IPS-15b (cell line): ENCODE measurements at regions not wholly inside any gene's neighbourhood (a gene's known extent, or its start where the extent isn't known, plus 50 kb on each side); places are given as distances from the start of the nearest gene placed in this dataset.

Experiments
- H3K27me3 ChIP-seq: one replicate; pipeline ENCODE4 v1.6.1; 2013; ENCODE audit warnings: low read length; ENCODE audit not compliant: control insufficient read depth, insufficient read depth
- H3K36me3 ChIP-seq: one replicate; pipeline ENCODE4 v1.6.1; 2013; ENCODE audit warnings: low read length; ENCODE audit not compliant: control insufficient read depth, insufficient read depth
- H3K4me1 ChIP-seq: one replicate; pipeline ENCODE4 v1.6.1; 2013; ENCODE audit warnings: mild to moderate bottlenecking, low read length; ENCODE audit not compliant: control insufficient read depth, insufficient read depth
- H3K4me3 ChIP-seq: one replicate; pipeline ENCODE4 v1.5.1; 2013; ENCODE audit warnings: low read depth, low read length
- H3K9ac ChIP-seq: one replicate; pipeline ENCODE4 v1.6.1; 2013; ENCODE audit warnings: low read depth, mild to moderate bottlenecking, low read length
- H3K9me3 ChIP-seq: one replicate; pipeline ENCODE4 v1.6.1; 2013; ENCODE audit warnings: mild to moderate bottlenecking, low read length; ENCODE audit not compliant: control insufficient read depth, insufficient read depth

- no peaks in the 10 kb centered on the region for H3K4me1 ChIP-seq
- no peaks in the 10 kb centered on the region for H3K9me3 ChIP-seq
- H3K27me3 ChIP-seq: no peaks in the 10 kb centered on the region
- no peaks in the 10 kb centered on the region for H3K36me3 ChIP-seq
- H3K4me3 ChIP-seq: no peak overlapping the region
- no peak overlapping the region for H3K9ac ChIP-seq
These were observed 160.2 kb downstream of the MACROH2A1 start for GRCh38 chr5:135238622-135239452.

DNA sequence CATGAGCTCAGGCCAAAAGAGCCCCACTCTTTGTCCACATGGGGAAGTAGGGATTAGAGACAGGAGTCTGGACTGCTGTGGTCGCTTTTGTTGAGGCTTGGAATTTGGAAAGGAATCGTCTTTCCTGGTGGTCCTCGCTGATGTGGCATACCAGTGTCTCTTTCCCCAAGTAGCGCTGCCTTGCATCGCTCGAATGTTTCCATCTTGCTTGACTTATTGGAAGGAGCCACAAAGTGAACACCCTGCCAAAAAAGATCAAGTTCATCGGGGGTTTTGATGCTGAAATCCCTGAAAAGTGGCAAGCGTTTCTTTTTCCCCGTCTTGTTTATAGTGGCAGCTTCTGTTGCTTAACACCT, 161.3 kb downstream of the MACROH2A1 start:
- Histone ChIP-seq H3K36me3 (no peaks in the 10 kb centered on the region), H3K9ac (no peak overlapping the region), H3K4me1 (no peaks in the 10 kb centered on the region), H3K9me3 (no peaks in the 10 kb centered on the region), H3K27me3 (no peaks in the 10 kb centered on the region), H3K4me3 (no peak overlapping the region)

DNA sequence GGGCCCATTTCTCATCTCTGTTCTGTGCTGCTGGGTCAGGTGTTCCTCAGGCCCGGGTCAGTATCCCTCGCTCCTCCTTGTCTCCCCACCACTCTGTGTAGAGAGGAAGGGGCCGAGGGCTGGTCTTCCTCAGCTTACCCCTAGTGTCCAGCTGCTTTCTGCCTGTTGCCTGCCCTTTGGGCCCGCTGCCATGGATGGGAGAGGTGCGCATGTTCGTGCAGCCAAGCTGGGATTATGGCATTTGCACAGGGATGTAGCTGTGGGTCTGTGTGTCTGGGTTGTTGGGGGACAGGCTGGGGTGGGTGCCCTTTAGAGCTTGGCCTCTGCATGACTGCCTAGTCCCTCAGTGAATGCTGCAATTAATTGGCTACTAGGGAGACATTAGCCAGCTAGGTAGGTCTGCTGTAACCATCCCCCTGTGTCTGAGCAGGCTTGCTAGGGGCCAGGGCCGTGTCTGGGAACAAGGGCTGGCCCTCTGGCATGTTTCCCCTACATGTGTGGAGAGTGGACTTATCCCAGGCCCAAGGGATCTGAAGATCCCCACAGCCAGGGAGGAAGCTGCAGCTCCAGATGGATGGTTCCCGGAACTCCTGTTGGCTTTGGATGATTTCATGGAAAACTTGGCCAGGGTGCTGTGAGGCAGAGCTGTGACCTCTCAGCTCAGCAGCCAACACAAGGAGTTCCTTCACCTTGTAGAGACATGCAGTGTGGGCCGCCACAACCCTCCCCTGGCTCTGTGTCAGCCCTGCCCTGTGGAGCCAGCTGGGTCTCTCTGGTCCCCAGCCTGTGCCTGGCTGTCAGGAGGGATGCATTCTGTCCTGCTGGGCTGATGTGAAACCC, 161.9 kb downstream of the MACROH2A1 start:
- Histone ChIP-seq H3K9ac (no peak overlapping the region), H3K9me3 (no peaks in the 10 kb centered on the region), H3K4me1 (no peaks in the 10 kb centered on the region), H3K4me3 (no peak overlapping the region), H3K27me3 (no peaks in the 10 kb centered on the region), H3K36me3 (no peaks in the 10 kb centered on the region)

GRCh38 chr5:135236228-135236907, 162.7 kb downstream of the MACROH2A1 start:
- Histone ChIP-seq H3K4me3 (no peak overlapping the region), H3K9me3 (no peaks in the 10 kb centered on the region), H3K36me3 (no peaks in the 10 kb centered on the region), H3K9ac (no peak overlapping the region), H3K4me1 (no peaks in the 10 kb centered on the region), H3K27me3 (no peaks in the 10 kb centered on the region)

GRCh38 chr5:135235551-135236227, 163.3 kb downstream of the MACROH2A1 start:
- H3K9ac ChIP-seq: no peak overlapping the region
- H3K4me3 ChIP-seq: no peak overlapping the region
- H3K9me3 ChIP-seq: no peaks in the 10 kb centered on the region
- H3K36me3 ChIP-seq: no peaks in the 10 kb centered on the region
- no peaks in the 10 kb centered on the region for H3K27me3 ChIP-seq
- no peaks in the 10 kb centered on the region for H3K4me1 ChIP-seq

DNA sequence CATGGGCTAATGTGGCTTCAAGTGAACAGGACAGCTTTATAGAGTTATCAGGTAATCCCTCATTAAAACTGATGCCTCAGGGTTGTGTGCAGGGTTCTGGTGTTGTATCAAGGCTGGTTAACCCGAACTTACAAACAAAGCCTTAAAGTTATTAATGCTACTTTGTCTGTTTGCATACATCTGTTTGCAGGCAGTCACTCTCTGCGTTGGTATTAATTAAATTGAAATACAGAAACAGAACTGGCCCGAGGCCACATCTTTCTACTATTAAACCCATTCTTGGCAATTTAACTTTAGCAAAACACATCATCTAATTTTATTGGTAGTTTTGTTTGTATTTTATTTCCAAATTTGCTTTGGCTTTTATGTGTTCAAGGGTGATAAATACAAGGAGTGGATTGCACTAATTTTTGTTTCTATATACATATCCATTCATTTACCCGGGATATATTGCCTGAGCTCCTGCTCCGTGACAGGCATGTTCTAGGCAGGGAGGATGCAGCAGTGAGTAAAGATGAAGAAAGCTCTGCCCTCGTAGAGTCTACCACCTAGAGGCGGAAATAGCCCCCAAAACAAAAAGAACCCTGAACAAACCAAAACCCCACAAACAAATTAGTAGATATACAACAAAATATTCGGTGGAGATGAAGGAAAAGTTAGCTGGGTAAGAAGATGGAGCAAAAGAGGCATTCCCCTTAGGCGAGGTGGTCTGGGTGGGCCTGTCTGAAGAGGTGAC, 164.2 kb downstream of the MACROH2A1 start:
- Histone ChIP-seq H3K27me3 (no peaks in the 10 kb centered on the region), H3K36me3 (no peaks in the 10 kb centered on the region), H3K9ac (no peak overlapping the region), H3K4me1 (no peaks in the 10 kb centered on the region), H3K4me3 (no peak overlapping the region), H3K9me3 (no peaks in the 10 kb centered on the region)

- no peaks in the 10 kb centered on the region for H3K27me3 ChIP-seq
- H3K9ac ChIP-seq: no peak overlapping the region
- no peaks in the 10 kb centered on the region for H3K4me1 ChIP-seq
- no peak overlapping the region for H3K4me3 ChIP-seq
- H3K9me3 ChIP-seq: no peaks in the 10 kb centered on the region
- H3K36me3 ChIP-seq: no peaks in the 10 kb centered on the region
These were observed 164.8 kb downstream of the MACROH2A1 start for GRCh38 chr5:135234242-135234641.

GRCh38 chr5:135233477-135233876, 165.6 kb downstream of the MACROH2A1 start:
- Histone ChIP-seq H3K9me3 (no peaks in the 10 kb centered on the region), H3K27me3 (no peaks in the 10 kb centered on the region), H3K4me1 (no peaks in the 10 kb centered on the region), H3K36me3 (no peaks in the 10 kb centered on the region), H3K9ac (no peak overlapping the region), H3K4me3 (no peak overlapping the region)

DNA sequence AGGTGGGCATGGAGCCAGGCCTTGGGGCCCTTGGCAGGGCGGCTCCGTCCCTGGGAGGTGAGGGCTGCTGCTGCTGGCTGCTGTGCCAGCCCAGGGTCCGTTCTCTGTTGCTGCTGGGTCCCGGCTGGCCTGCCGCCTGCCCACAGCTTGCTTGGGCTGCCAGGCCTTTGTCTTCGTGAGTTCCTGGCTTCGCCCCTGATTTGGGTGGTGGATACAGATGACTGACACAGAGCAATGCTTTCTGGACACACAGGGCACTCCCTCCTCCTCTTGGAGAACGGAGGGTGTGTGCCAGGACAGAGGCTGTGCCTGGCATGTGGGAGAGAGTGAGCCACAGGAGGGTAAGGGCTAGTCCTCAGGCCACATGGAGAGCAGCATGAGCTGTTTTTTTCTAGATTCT, 166.1 kb downstream of the MACROH2A1 start:
- Histone ChIP-seq H3K9me3 (no peaks in the 10 kb centered on the region), H3K9ac (no peak overlapping the region), H3K4me1 (no peaks in the 10 kb centered on the region)

DNA sequence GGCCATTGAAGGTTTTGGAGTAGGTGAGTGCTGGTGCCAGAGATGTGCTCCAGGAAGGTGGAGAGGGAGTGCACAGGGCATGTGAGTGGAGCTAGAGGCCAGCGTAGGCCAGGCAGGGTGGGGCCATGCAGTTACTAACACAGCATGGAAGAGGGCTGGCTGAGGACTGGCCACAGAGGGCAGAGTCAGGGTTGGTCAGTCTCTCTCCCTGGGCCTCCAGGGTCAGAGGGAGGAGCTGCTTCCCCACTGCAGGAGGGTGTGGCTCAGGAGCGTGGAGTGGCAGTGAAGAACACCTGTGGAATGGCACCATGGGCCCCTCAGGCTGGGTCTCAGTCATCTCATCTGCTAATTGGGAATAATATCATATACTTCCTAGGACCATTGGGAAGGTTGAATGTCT, 167.7 kb downstream of the MACROH2A1 start:
- Histone ChIP-seq H3K36me3 (no peaks in the 10 kb centered on the region), H3K4me1 (no peaks in the 10 kb centered on the region), H3K4me3 (no peak overlapping the region), H3K9ac (no peak overlapping the region), H3K27me3 (no peaks in the 10 kb centered on the region), H3K9me3 (no peaks in the 10 kb centered on the region)

More for the DNA sequence above, 166.1 kb downstream of the MACROH2A1 start:
- Histone ChIP-seq H3K36me3 (no peaks in the 10 kb centered on the region), H3K4me3 (no peak overlapping the region), H3K27me3 (no peaks in the 10 kb centered on the region)
